Stimulated activated naive CD8-positive, alpha-beta T cell treated with anti-CD3 and anti-CD28 coated beads, Interleukin-15, Interleukin-2, amounts not matched to agents 100 ng/mL and 50 ng/mL, for 24 hours (primary cell): ENCODE measurements at regions not wholly inside any gene's neighbourhood (a gene's known extent, or its start where the extent isn't known, plus 50 kb on each side); places are given as distances from the start of the nearest gene placed in this dataset.
"Not testable (repeated sequence)": the region's sequence is repeated elsewhere in the genome, so short reads cannot be mapped to it uniquely, and the experiment has no call there.

ENCODE experiments used
- H3K27ac Mint-ChIP-seq: one replicate; pipeline ENCODE4 v1.8.0; 2021; ENCODE audit warnings: mild to moderate bottlenecking, mixed read lengths
- H3K27me3 Mint-ChIP-seq: one replicate; pipeline ENCODE4 v1.8.0; 2021; ENCODE audit warnings: mixed read lengths
- H3K36me3 Mint-ChIP-seq: one replicate; pipeline ENCODE4 v1.8.0; 2021; ENCODE audit warnings: low read depth, mixed read lengths
- H3K4me1 Mint-ChIP-seq: one replicate; pipeline ENCODE4 v1.8.0; 2021; ENCODE audit warnings: low read depth, mixed read lengths
- H3K4me3 Mint-ChIP-seq: one replicate; pipeline ENCODE4 v1.8.0; 2021; ENCODE audit warnings: mild to moderate bottlenecking, mixed read lengths
- H3K9me3 Mint-ChIP-seq: one replicate; pipeline ENCODE4 v1.8.0; 2021; ENCODE audit warnings: mixed read lengths

DNA sequence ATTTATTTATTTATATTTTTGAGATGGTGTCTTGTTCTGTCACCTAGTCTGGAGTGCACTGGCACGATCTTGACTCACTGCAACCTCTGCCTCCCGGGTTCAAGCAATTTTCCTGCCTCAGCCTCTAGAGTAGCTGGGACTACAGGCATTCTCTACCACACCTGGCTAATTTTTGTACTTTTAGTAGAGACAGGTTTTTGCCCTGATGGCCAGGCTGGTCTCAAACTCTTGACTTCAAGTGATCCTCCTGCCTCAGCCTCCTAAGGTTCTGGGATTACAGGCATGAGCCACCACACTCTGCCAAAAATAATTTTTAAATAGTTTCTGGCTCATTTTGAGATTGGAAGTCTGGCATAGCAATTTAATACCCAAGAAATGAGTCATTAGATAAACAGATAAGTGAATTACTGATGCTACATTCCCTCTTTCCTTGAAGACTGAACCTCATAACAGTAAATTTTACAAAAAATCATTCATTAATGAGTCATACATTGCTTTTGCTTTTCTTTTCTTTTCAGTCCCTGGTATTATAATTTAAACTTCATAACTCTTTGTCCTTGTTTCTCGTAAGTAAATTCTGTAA lies 881.6 kb upstream of the PIK3C3 start:
- no peak overlapping the region for H3K27ac Mint-ChIP-seq
- H3K9me3 Mint-ChIP-seq = peaks cover 5% of the 10 kb centered on the region
- no peaks in the 10 kb centered on the region for H3K27me3 Mint-ChIP-seq
- no peaks in the 10 kb centered on the region for H3K4me1 Mint-ChIP-seq
- no peaks in the 10 kb centered on the region for H3K36me3 Mint-ChIP-seq
- H3K4me3 Mint-ChIP-seq = no peak overlapping the region

DNA sequence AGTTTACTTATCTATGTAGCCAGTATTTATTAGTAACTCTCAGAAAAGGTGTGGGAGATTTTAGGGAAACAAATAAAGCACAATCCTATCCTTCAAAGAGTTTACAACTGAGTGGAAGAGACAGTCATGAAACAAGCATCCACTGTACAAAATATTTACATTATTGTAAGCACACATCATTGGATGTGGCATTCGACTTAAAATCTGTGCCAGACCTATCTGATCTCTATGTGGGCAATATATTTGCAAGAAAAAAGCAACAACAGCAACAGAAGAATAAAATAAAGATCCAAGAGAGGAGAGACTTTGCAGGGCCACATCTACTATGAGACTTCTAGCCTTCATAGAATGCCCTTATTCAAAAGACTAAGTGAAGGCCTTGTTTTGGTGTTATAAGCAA lies 882.1 kb upstream of the PIK3C3 start:
- H3K9me3 Mint-ChIP-seq = peaks cover 5% of the 10 kb centered on the region
- H3K27me3 Mint-ChIP-seq = no peaks in the 10 kb centered on the region
- H3K4me3 Mint-ChIP-seq = no peak overlapping the region
- H3K4me1 Mint-ChIP-seq = no peaks in the 10 kb centered on the region
- H3K36me3 Mint-ChIP-seq = no peaks in the 10 kb centered on the region
- no peak overlapping the region for H3K27ac Mint-ChIP-seq

DNA sequence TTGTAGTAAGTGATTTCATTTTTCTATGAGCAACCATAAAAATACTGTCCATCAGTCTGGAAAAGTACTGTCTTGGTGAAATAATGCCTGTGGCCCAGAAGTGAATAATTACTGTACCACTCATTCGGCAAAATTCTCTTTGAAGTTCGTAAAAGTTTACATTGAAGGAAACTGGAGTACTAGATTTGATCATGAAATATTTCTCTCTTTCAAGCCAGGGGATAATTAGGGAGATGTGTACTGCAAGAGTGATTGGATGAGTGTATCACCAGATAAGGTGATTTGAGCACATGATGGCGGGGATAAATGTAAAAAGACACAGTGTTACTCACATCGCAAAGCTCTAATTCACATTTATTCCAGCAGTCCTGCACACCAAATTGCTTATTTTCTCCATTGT lies 883.2 kb upstream of the PIK3C3 start:
- Mint-ChIP-seq H3K27ac (no peak overlapping the region), H3K4me3 (no peak overlapping the region), H3K4me1 (no peaks in the 10 kb centered on the region), H3K9me3 (peaks cover 5% of the 10 kb centered on the region), H3K36me3 (no peaks in the 10 kb centered on the region), H3K27me3 (no peaks in the 10 kb centered on the region)

- Mint-ChIP-seq H3K4me3 (no peak overlapping the region), H3K36me3 (no peaks in the 10 kb centered on the region), H3K27ac (no peak overlapping the region), H3K27me3 (no peaks in the 10 kb centered on the region), H3K9me3 (peaks cover 5% of the 10 kb centered on the region), H3K4me1 (no peaks in the 10 kb centered on the region)
Observed at GRCh38 chr18:41069167-41069566, 885.9 kb upstream of the PIK3C3 start.

DNA sequence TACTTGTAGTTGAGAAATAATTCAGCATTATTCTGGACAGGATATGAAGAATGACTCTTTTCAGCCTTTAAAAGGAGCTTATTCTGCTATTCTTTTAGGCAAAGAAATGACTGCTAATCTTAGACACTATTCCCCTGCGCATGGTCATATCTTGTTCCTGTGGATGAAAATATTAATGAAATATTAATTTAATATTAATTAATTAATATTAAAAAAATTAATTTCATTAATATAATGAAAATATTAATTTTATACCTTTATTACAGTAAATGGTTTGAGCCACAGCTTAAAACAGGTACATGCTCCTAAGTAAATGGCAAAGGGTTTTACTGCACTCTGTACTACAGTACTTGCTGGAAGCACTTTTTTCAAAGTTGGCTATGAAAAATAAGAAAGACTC lies 890.1 kb upstream of the PIK3C3 start:
- Mint-ChIP-seq H3K36me3 (no peaks in the 10 kb centered on the region), H3K4me1 (no peaks in the 10 kb centered on the region), H3K27ac (no peak overlapping the region), H3K9me3 (peaks cover 12% of the 10 kb centered on the region), H3K4me3 (no peak overlapping the region), H3K27me3 (no peaks in the 10 kb centered on the region)

GRCh38 chr18:41060967-41061366 lies 894.1 kb upstream of the PIK3C3 start:
- Mint-ChIP-seq H3K9me3 (peaks cover 19% of the 10 kb centered on the region), H3K27ac (no peak overlapping the region), H3K4me1 (no peaks in the 10 kb centered on the region), H3K27me3 (no peaks in the 10 kb centered on the region), H3K4me3 (no peak overlapping the region), H3K36me3 (no peaks in the 10 kb centered on the region)

DNA sequence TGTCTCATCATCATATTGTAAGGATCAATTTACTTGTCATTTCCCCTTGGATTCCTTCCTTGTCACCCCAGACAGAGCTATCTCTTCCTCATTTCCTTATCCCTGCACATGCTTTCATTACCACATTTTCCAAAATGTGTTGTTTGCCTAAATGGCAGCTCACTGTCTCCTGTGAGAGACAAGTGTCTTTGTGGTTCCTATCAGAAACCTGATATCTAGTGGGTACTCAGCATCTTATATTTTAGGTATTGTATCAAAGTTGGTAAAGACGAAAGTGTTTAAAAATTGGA lies 896.0 kb upstream of the PIK3C3 start:
- Mint-ChIP-seq H3K27ac (no peak overlapping the region), H3K9me3 (peaks cover 19% of the 10 kb centered on the region), H3K4me1 (no peaks in the 10 kb centered on the region), H3K36me3 (no peaks in the 10 kb centered on the region), H3K27me3 (no peaks in the 10 kb centered on the region), H3K4me3 (no peak overlapping the region)

- Mint-ChIP-seq H3K27ac (no peak overlapping the region), H3K27me3 (no peaks in the 10 kb centered on the region), H3K4me1 (no peaks in the 10 kb centered on the region), H3K4me3 (no peak overlapping the region), H3K36me3 (no peaks in the 10 kb centered on the region), H3K9me3 (peaks cover 23% of the 10 kb centered on the region)
Observed at GRCh38 chr18:41058351-41059125, 896.5 kb upstream of the PIK3C3 start.

GRCh38 chr18:41052625-41053024 lies 902.4 kb upstream of the PIK3C3 start:
- H3K4me3 Mint-ChIP-seq = no peak overlapping the region
- no peak overlapping the region for H3K27ac Mint-ChIP-seq
- no peaks in the 10 kb centered on the region for H3K36me3 Mint-ChIP-seq
- H3K9me3 Mint-ChIP-seq = peaks cover 10% of the 10 kb centered on the region
- no peaks in the 10 kb centered on the region for H3K4me1 Mint-ChIP-seq
- no peaks in the 10 kb centered on the region for H3K27me3 Mint-ChIP-seq

DNA sequence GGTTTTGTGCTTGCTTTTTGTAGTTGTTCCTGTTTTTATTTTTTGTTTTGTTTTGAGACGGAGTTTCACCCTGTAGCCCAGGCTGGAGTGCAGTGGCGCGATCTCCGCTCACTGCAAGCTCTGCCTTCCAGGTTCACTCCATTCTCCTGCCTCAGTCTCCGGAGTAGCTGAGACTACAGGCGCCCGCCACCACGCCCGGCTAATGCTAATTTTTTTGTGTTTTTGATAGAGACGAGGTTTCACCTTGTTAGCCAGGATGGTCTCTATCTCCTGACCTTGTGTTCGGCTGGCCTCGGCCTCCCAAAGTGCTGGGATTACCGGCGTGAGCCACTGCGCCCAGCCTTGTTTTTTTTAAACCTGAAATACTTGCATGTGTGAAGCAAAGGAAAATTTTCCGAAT lies 908.8 kb upstream of the PIK3C3 start:
- H3K9me3 Mint-ChIP-seq = peaks cover 15% of the 10 kb centered on the region
- not testable (repeated sequence) for H3K36me3 Mint-ChIP-seq, H3K4me1 Mint-ChIP-seq, H3K27me3 Mint-ChIP-seq, H3K27ac Mint-ChIP-seq, H3K4me3 Mint-ChIP-seq

DNA sequence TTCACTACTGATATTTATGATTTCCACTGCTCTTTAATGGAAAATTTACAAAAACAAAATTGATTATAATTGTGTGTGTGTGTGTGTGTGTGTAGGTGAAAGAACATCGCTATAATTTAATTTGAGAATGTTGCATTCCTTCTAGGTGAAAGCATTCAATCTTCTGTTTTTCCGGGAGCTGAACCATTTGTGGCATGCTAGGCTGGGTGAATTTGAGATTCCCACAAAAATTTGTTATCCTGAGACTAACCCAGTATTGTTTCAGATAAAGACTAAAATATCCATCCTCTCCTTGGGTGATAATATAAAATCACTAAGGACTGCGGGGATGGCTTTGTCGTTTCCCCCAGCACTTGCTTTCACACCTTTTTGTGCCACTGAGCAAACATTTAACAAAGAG lies 911.2 kb upstream of the PIK3C3 start:
- no peak overlapping the region for H3K27ac Mint-ChIP-seq
- peaks cover 20% of the 10 kb centered on the region for H3K9me3 Mint-ChIP-seq
- H3K36me3 Mint-ChIP-seq = no peaks in the 10 kb centered on the region
- H3K4me3 Mint-ChIP-seq = no peak overlapping the region
- H3K27me3 Mint-ChIP-seq = no peaks in the 10 kb centered on the region
- H3K4me1 Mint-ChIP-seq = no peaks in the 10 kb centered on the region

GRCh38 chr18:41042866-41043265 lies 912.2 kb upstream of the PIK3C3 start:
- Mint-ChIP-seq H3K36me3 (no peaks in the 10 kb centered on the region), H3K4me3 (no peak overlapping the region), H3K4me1 (no peaks in the 10 kb centered on the region), H3K27ac (no peak overlapping the region), H3K9me3 (peaks cover 20% of the 10 kb centered on the region), H3K27me3 (no peaks in the 10 kb centered on the region)

GRCh38 chr18:41038071-41038470 lies 917.0 kb upstream of the PIK3C3 start:
- H3K9me3 Mint-ChIP-seq = peaks cover 12% of the 10 kb centered on the region
- no peaks in the 10 kb centered on the region for H3K4me1 Mint-ChIP-seq
- H3K27ac Mint-ChIP-seq = no peak overlapping the region
- H3K36me3 Mint-ChIP-seq = no peaks in the 10 kb centered on the region
- H3K4me3 Mint-ChIP-seq = no peak overlapping the region
- no peaks in the 10 kb centered on the region for H3K27me3 Mint-ChIP-seq

DNA sequence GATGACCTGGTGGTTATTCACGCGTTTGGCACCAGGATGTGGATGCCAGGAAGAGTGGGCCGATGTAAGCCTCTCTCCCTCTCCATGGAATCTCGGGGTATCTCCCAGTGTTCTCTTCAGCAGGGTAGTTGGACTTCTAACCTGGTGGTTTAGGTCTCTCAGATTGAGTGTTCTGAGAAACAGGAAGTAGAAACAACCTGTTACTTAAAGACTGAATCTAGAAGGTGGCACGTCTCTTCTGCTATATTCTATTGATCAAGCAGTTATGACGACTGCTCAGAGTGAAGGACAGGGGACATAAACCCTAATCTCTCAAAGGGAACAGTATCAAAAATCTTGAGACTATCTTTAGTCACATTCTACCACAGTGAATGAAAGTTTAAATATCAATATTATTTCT lies 918.7 kb upstream of the PIK3C3 start:
- Mint-ChIP-seq H3K9me3 (peaks cover 12% of the 10 kb centered on the region), H3K4me3 (no peak overlapping the region), H3K27ac (no peak overlapping the region), H3K27me3 (no peaks in the 10 kb centered on the region), H3K36me3 (no peaks in the 10 kb centered on the region), H3K4me1 (no peaks in the 10 kb centered on the region)

- H3K9me3 Mint-ChIP-seq = peaks cover 7% of the 10 kb centered on the region
- H3K4me3 Mint-ChIP-seq = no peak overlapping the region
- H3K27me3 Mint-ChIP-seq = no peaks in the 10 kb centered on the region
- H3K27ac Mint-ChIP-seq = no peak overlapping the region
- no peaks in the 10 kb centered on the region for H3K36me3 Mint-ChIP-seq
- H3K4me1 Mint-ChIP-seq = no peaks in the 10 kb centered on the region
Observed at GRCh38 chr18:41034413-41034812, 920.6 kb upstream of the PIK3C3 start.

DNA sequence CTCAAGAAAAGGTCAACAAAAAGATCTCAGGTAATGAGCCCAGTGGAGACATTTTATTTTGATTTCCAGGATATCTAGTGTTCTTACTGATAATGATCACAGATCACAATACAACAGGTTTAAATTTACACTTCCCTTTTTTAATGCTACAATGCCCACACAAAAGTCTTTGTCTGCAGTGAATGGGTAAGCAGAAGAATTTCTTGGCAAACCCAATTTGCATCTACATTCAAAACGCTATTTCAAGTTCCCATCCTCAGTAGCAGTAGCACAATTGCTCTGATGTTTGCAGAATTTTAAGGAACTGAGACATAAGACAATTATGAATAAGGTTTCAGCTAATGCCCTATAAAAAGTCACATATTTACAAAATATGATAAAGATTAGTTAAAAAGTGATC lies 929.4 kb upstream of the PIK3C3 start:
- peaks cover 4% of the 10 kb centered on the region for H3K9me3 Mint-ChIP-seq
- no peaks in the 10 kb centered on the region for H3K4me1 Mint-ChIP-seq
- no peaks in the 10 kb centered on the region for H3K27me3 Mint-ChIP-seq
- H3K36me3 Mint-ChIP-seq = no peaks in the 10 kb centered on the region
- H3K4me3 Mint-ChIP-seq = no peak overlapping the region
- no peak overlapping the region for H3K27ac Mint-ChIP-seq
